DOHH2 (cell line): ENCODE measurements at regions not wholly inside any gene's neighbourhood (a gene's known extent, or its start where the extent isn't known, plus 50 kb on each side); places are given as distances from the start of the nearest gene placed in this dataset.

Source experiments
- H3F3A ChIP-seq: fragments of 200-600 bp; sonication (generic), shearing (Covaris generic); 2 replicates; pipeline ENCODE4 v1.6.0; 2016; ENCODE audit warnings: antibody characterized with exemption, mild to moderate bottlenecking; ENCODE audit not compliant: control insufficient read depth, insufficient read depth
- H3K27ac ChIP-seq: fragments of 200-600 bp; sonication (generic); 2 replicates; pipeline ENCODE4 v1.5.1; 2014; ENCODE audit warnings: low read depth, mild to moderate bottlenecking, low read length, moderate library complexity
- H3K27me3 ChIP-seq: fragments of 200-600 bp; sonication (generic); 2 replicates; pipeline ENCODE4 v1.6.1; 2014; ENCODE audit warnings: mild to moderate bottlenecking, low read length, mixed read lengths; ENCODE audit not compliant: control insufficient read depth
- H3K36me3 ChIP-seq: fragments of 200-600 bp; sonication (generic); 2 replicates; pipeline ENCODE4 v1.6.1; 2014; ENCODE audit warnings: mild to moderate bottlenecking, low read length, moderate library complexity, mixed read lengths; ENCODE audit not compliant: control insufficient read depth
- H3K4me1 ChIP-seq: fragments of 200-600 bp; sonication (generic); 2 replicates; pipeline ENCODE4 v1.6.1; 2014; ENCODE audit warnings: mild to moderate bottlenecking, low read length, mixed read lengths; ENCODE audit not compliant: control insufficient read depth
- H3K4me2 ChIP-seq: fragments of 200-600 bp; sonication (generic); 2 replicates; pipeline ENCODE4 v1.6.0; 2014; ENCODE audit warnings: mild to moderate bottlenecking, low read length, moderate library complexity
- H3K4me3 ChIP-seq: fragments of 200-600 bp; sonication (generic); 2 replicates; pipeline ENCODE4 v1.5.1; 2014; ENCODE audit warnings: mild to moderate bottlenecking, low read length, mixed read lengths
- H3K79me2 ChIP-seq: fragments of 200-600 bp; sonication (generic); 2 replicates; pipeline ENCODE4 v1.6.1; 2014; ENCODE audit warnings: mild to moderate bottlenecking, low read length, mixed read lengths; ENCODE audit not compliant: control insufficient read depth
- H3K9me2 ChIP-seq: fragments of 200-600 bp; sonication (generic); replicated peaks from 2 replicates; pipeline ENCODE4 v1.6.1; 2014; ENCODE audit warnings: mild to moderate bottlenecking, low read length, mixed read lengths; ENCODE audit not compliant: control insufficient read depth
- H3K9me3 ChIP-seq: fragments of 200-600 bp; sonication (generic); 2 replicates; pipeline ENCODE4 v1.6.1; 2014; ENCODE audit warnings: antibody characterized with exemption, low read length, mixed read lengths; ENCODE audit not compliant: control insufficient read depth, insufficient read depth
- H4K20me1 ChIP-seq: fragments of 200-600 bp; sonication (generic); 2 replicates; pipeline ENCODE4 v1.6.0; 2014; ENCODE audit warnings: low read depth, mild to moderate bottlenecking, antibody characterized with exemption, low read length, moderate library complexity; ENCODE audit not compliant: control insufficient read depth, insufficient read depth
- CTCF ChIP-seq: fragments of 200-600 bp; sonication (generic); IDR thresholded peaks from one replicate; pipeline ENCODE4 v1.5.1; 2014; ENCODE audit warnings: antibody characterized with exemption, mild to moderate bottlenecking, low read depth, low read length; ENCODE audit not compliant: poor library complexity, severe bottlenecking
- EZH2phosphoT487 ChIP-seq: fragments of 200-600 bp; sonication (generic); IDR thresholded peaks from 2 replicates; pipeline ENCODE4 v1.6.1; 2017; ENCODE audit warnings: borderline replicate concordance, mild to moderate bottlenecking, antibody characterized with exemption, low read length, moderate library complexity, mixed read lengths

- H3K27me3 ChIP-seq: peaks cover 87% of the 10 kb centered on the region
- no peak overlapping the region for H3K27ac ChIP-seq
- H3K9me3 ChIP-seq: no peaks in the 10 kb centered on the region
- no peak overlapping the region for H3K4me3 ChIP-seq
- 0 out of 2 replicates have a peak, but pooled peaks cover 3% of the 10 kb centered on the region for H3F3A ChIP-seq
- no peaks in the 10 kb centered on the region for H3K36me3 ChIP-seq
- peaks cover 7% of the 10 kb centered on the region; the same call in 1 of the 2 replicates for H4K20me1 ChIP-seq
- no peaks in the 10 kb centered on the region for H3K79me2 ChIP-seq
- H3K4me1 ChIP-seq: peaks cover 30% of the 10 kb centered on the region
- no peak overlapping the region for H3K4me2 ChIP-seq
- H3K9me2 ChIP-seq: no peaks in the 10 kb centered on the region
- no peak for TF ChIP-seq EZH2phosphoT487
- no peak for TF ChIP-seq CTCF
Observed at GRCh38 chr3:71901645-71902044, 116.7 kb upstream of the PROK2 start.

GRCh38 chr3:71900057-71900456 lies 115.1 kb upstream of the PROK2 start:
- Histone ChIP-seq H3F3A (0 out of 2 replicates have a peak, but pooled peaks cover 3% of the 10 kb centered on the region), H3K79me2 (no peaks in the 10 kb centered on the region), H3K4me3 (no peak overlapping the region), H3K9me3 (no peaks in the 10 kb centered on the region), H3K27ac (no peak overlapping the region), H3K36me3 (no peaks in the 10 kb centered on the region), H3K4me1 (peaks cover 14% of the 10 kb centered on the region), H3K9me2 (no peaks in the 10 kb centered on the region), H3K4me2 (no peak overlapping the region), H4K20me1 (no peaks in the 10 kb centered on the region), H3K27me3 (peaks cover 89% of the 10 kb centered on the region)
- TF ChIP-seq EZH2phosphoT487: no peak
- TF ChIP-seq CTCF: no peak

GRCh38 chr3:71896751-71897150 lies 111.8 kb upstream of the PROK2 start:
- Histone ChIP-seq H3K36me3 (no peaks in the 10 kb centered on the region), H3K9me2 (no peaks in the 10 kb centered on the region), H3F3A (no peaks in the 10 kb centered on the region), H3K79me2 (no peaks in the 10 kb centered on the region), H3K4me1 (peaks cover 3% of the 10 kb centered on the region; the same call in 1 of the 2 replicates), H3K9me3 (no peaks in the 10 kb centered on the region), H3K27ac (no peak overlapping the region), H3K27me3 (peaks cover 85% of the 10 kb centered on the region), H3K4me3 (no peak overlapping the region), H4K20me1 (no peaks in the 10 kb centered on the region), H3K4me2 (no peak overlapping the region)
- TF ChIP-seq CTCF (no peak), EZH2phosphoT487 (no peak)
